SK-N-SH (cell line): ENCODE measurements at regions not wholly inside any gene's neighbourhood (a gene's known extent, or its start where the extent isn't known, plus 50 kb on each side); places are given as distances from the start of the nearest gene placed in this dataset.

Experiments
- CTCF ChIA-PET: fragments of 300-600, 350-600 bp; formaldehyde crosslinking; extraction: SDS; loops from one replicate; lab custom pipeline; 2021; lab: Yijun Ruan, JAX
- POLR2A ChIA-PET: fragments of 350-600 bp; sonication (Branson Sonifier 250); formaldehyde crosslinking; extraction: SDS; loops from one replicate; lab custom pipeline; 2020; ENCODE audit warnings: antibody characterized with exemption, inconsistent platforms; lab: Yijun Ruan, JAX
- DNase-seq: peaks from one replicate; pipeline ENCODE4 v3.0.0; 2012
- H2AFZ ChIP-seq: fragments of 200-600 bp; sonication (generic); 2 replicates; pipeline ENCODE4 v1.8.1; 2016; ENCODE audit warnings: antibody characterized with exemption, mild to moderate bottlenecking, low read depth
- H3F3A ChIP-seq: fragments of 200-600 bp; sonication (generic); replicated peaks from 2 replicates; pipeline ENCODE3; 2016; ENCODE audit warnings: antibody characterized with exemption, mild to moderate bottlenecking; ENCODE audit not compliant: insufficient read depth
- H3K27ac ChIP-seq, 2 experiments: fragments of 200-500 bp in 1 of 2; fragments of 200-600 bp in 1 of 2; sonication (Bioruptor generic) in 1 of 2; sonication (generic), shearing (Covaris generic) in 1 of 2; 2 replicates each; pipeline versions ENCODE4 v1.5.1 to v1.6.1; 2014 to 2016; ENCODE audit warnings: low read depth in 2 of 2, inconsistent platforms in 1 of 2, low read length in 1 of 2, mild to moderate bottlenecking in 1 of 2, mixed read lengths in 1 of 2
- H3K27me3 ChIP-seq: fragments of 200-600 bp; sonication (generic), shearing (Covaris generic); 2 replicates; pipeline ENCODE4 v1.6.1; 2016; ENCODE audit warnings: mixed run types; ENCODE audit not compliant: insufficient read depth
- H3K36me3 ChIP-seq, 2 experiments: fragments of 200-500 bp in 1 of 2; fragments of 200-600 bp in 1 of 2; sonication (Bioruptor generic) in 1 of 2; sonication (generic) in 1 of 2; replicated peaks in 1 of 2; 2 replicates each; pipeline versions ENCODE3 to v1.5.1; 2014 to 2016; ENCODE audit warnings: low read length in 1 of 2, mild to moderate bottlenecking in 1 of 2; ENCODE audit not compliant: insufficient read depth in 2 of 2, control insufficient read depth in 1 of 2
- H3K4me1 ChIP-seq, 2 experiments: fragments of 200-500 bp in 1 of 2; fragments of 200-600 bp in 1 of 2; sonication (Bioruptor generic) in 1 of 2; sonication (generic), shearing (Covaris generic) in 1 of 2; 2 replicates each; pipeline versions ENCODE4 v1.5.1 to v1.6.1; 2014 to 2016; ENCODE audit warnings: low read depth in 1 of 2, low read length in 1 of 2, mixed run types in 1 of 2; ENCODE audit not compliant: insufficient read depth in 2 of 2, control insufficient read depth in 1 of 2
- H3K4me2 ChIP-seq: fragments of 200-600 bp; sonication (generic), shearing (Covaris generic); 2 replicates; pipeline ENCODE4 v1.6.1; 2017; ENCODE audit warnings: mixed run types
- H3K4me3 ChIP-seq, 2 experiments: fragments of 200-500 bp in 1 of 2; fragments of 200-600 bp in 1 of 2; sonication (Bioruptor generic) in 1 of 2; sonication (generic), shearing (Covaris generic) in 1 of 2; 2 replicates each; pipeline versions ENCODE4 v1.5.1 to v1.8.1; 2014 to 2016; ENCODE audit warnings: low read depth in 2 of 2, inconsistent platforms in 1 of 2, low read length in 1 of 2, mild to moderate bottlenecking in 1 of 2, mixed read lengths in 1 of 2, moderate library complexity in 1 of 2
- H3K79me2 ChIP-seq: fragments of 200-600 bp; sonication (generic); 2 replicates; pipeline ENCODE4 v1.8.1; 2017; ENCODE audit warnings: mild to moderate bottlenecking; ENCODE audit not compliant: insufficient read depth
- H3K9ac ChIP-seq: fragments of 200-600 bp; sonication (generic); 2 replicates; pipeline ENCODE4 v1.6.1; 2017; ENCODE audit warnings: mixed run types
- H3K9me2 ChIP-seq: fragments of 200-600 bp; sonication (generic); 2 replicates; pipeline ENCODE4 v1.6.1; 2017; ENCODE audit warnings: mixed run types
- H3K9me3 ChIP-seq: fragments of 200-600 bp; sonication (generic); 2 replicates; pipeline ENCODE4 v1.6.1; 2017; ENCODE audit warnings: mixed run types, mild to moderate bottlenecking, moderate library complexity
- H4K20me1 ChIP-seq: fragments of 200-600 bp; sonication (generic); 2 replicates; pipeline ENCODE4 v1.6.1; 2017; ENCODE audit warnings: mild to moderate bottlenecking, mixed run types; ENCODE audit not compliant: insufficient read depth
- CHD2 ChIP-seq: fragments of 150-350 bp; IDR thresholded peaks from 2 replicates; pipeline ENCODE4 v1.6.1; 2018; ENCODE audit warnings: low read length; ENCODE audit not compliant: partially characterized antibody
- ELF1 ChIP-seq: IDR thresholded peaks from 2 replicates; pipeline ENCODE4 v1.4.0; 2012
- GATA2 ChIP-seq: sonication (generic); formaldehyde crosslinking; IDR thresholded peaks from 2 replicates; pipeline ENCODE4 v1.5.0; 2020; ENCODE audit warnings: mild to moderate bottlenecking, missing genetic modification reagents
- JUND ChIP-seq: IDR thresholded peaks from 2 replicates; pipeline ENCODE4 v1.4.0; 2012
- MEF2A ChIP-seq: IDR thresholded peaks from 2 replicates; pipeline ENCODE4 v1.4.0; 2012; ENCODE audit warnings: low read depth, borderline replicate concordance
- MXI1 ChIP-seq: IDR thresholded peaks from 2 replicates; pipeline ENCODE4 v1.6.1; 2012; ENCODE audit warnings: mild to moderate bottlenecking, low read depth, low read length, improper control_type of control experiment
- NFIC ChIP-seq: IDR thresholded peaks from 2 replicates; pipeline ENCODE4 v1.4.0; 2012; ENCODE audit warnings: borderline replicate concordance
- NRF1 ChIP-seq: IDR thresholded peaks from 2 replicates; pipeline ENCODE4 v1.6.1; 2012; ENCODE audit warnings: low read depth, mild to moderate bottlenecking, low read length
- POLR2AphosphoS5 ChIP-seq: IDR thresholded peaks from 2 replicates; pipeline ENCODE4 v1.6.1; 2012; ENCODE audit warnings: low read depth, low read length
- RAD21 ChIP-seq: IDR thresholded peaks from 2 replicates; pipeline ENCODE4 v1.6.1; 2012; ENCODE audit warnings: mild to moderate bottlenecking, low read length
- RCOR1 ChIP-seq: fragments of 150-350 bp; IDR thresholded peaks from 2 replicates; pipeline ENCODE4 v1.6.1; 2017; ENCODE audit warnings: antibody characterized with exemption, low read length
- RFX5 ChIP-seq: IDR thresholded peaks from 2 replicates; pipeline ENCODE4 v1.6.1; 2012; ENCODE audit warnings: mild to moderate bottlenecking, improper control_type of control experiment, low read length
- SIN3A ChIP-seq: IDR thresholded peaks from 2 replicates; pipeline ENCODE4 v1.6.1; 2012; ENCODE audit warnings: low read depth, mild to moderate bottlenecking, low read length, moderate library complexity, borderline replicate concordance
- SMC3 ChIP-seq: IDR thresholded peaks from 2 replicates; pipeline ENCODE4 v1.6.1; 2012; ENCODE audit warnings: low read depth, low read length, improper control_type of control experiment
- TAF1 ChIP-seq: IDR thresholded peaks from 2 replicates; pipeline ENCODE4 v1.6.1; 2012; ENCODE audit warnings: low read depth, mild to moderate bottlenecking, low read length, moderate library complexity, borderline replicate concordance
- USF2 ChIP-seq: fragments of 150-350 bp; IDR thresholded peaks from 2 replicates; pipeline ENCODE4 v1.6.1; 2017; ENCODE audit warnings: antibody characterized with exemption, low read length, low read depth, borderline replicate concordance
- YY1 ChIP-seq: IDR thresholded peaks from 2 replicates; pipeline ENCODE4 v1.4.0; 2012; ENCODE audit warnings: low read depth, mild to moderate bottlenecking
- WGBS: methylation state at CpG from one replicate; pipeline ENCODE4 v1.1.6; 2017; ENCODE audit warnings: low lambda C conversion rate; 5-methylcytosine and 5-hydroxymethylcytosine counted together
- TF ChIP-seq, protein P1 (sequence below): IDR thresholded peaks from 2 replicates; pipeline ENCODE4 v1.4.0; 2012; ENCODE audit warnings: low read depth, borderline replicate concordance
- TF ChIP-seq, protein P2 (sequence below): fragments of 200-600 bp; sonication (generic); IDR thresholded peaks from 2 replicates; pipeline ENCODE4 v1.6.1; 2017; ENCODE audit warnings: antibody characterized with exemption, mild to moderate bottlenecking, moderate library complexity
- TF ChIP-seq, protein P3 (sequence below): IDR thresholded peaks from 2 replicates; pipeline ENCODE4 v1.6.1; 2012; ENCODE audit warnings: mild to moderate bottlenecking, low read depth, low read length, moderate library complexity

GRCh38 chr12:124718036-124718435 lies 145.6 kb downstream of the SCARB1 start:
- H3K9ac ChIP-seq, result no peak overlapping the region
- no peak for TF ChIP-seq YY1
- TF ChIP-seq TAF1, result no peak
- TF ChIP-seq POLR2AphosphoS5, result no peak
- no peak for TF ChIP-seq MXI1
- no peak for TF ChIP-seq RAD21
- TF ChIP-seq NFIC, result no peak
- TF ChIP-seq NRF1, result no peak
- no peak for TF ChIP-seq ELF1
- TF ChIP-seq, protein P1, sequence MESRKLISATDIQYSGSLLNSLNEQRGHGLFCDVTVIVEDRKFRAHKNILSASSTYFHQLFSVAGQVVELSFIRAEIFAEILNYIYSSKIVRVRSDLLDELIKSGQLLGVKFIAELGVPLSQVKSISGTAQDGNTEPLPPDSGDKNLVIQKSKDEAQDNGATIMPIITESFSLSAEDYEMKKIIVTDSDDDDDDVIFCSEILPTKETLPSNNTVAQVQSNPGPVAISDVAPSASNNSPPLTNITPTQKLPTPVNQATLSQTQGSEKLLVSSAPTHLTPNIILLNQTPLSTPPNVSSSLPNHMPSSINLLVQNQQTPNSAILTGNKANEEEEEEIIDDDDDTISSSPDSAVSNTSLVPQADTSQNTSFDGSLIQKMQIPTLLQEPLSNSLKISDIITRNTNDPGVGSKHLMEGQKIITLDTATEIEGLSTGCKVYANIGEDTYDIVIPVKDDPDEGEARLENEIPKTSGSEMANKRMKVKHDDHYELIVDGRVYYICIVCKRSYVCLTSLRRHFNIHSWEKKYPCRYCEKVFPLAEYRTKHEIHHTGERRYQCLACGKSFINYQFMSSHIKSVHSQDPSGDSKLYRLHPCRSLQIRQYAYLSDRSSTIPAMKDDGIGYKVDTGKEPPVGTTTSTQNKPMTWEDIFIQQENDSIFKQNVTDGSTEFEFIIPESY, result no peak
- no peak for TF ChIP-seq RFX5
- no peak for TF ChIP-seq RCOR1
- TF ChIP-seq, protein P2, sequence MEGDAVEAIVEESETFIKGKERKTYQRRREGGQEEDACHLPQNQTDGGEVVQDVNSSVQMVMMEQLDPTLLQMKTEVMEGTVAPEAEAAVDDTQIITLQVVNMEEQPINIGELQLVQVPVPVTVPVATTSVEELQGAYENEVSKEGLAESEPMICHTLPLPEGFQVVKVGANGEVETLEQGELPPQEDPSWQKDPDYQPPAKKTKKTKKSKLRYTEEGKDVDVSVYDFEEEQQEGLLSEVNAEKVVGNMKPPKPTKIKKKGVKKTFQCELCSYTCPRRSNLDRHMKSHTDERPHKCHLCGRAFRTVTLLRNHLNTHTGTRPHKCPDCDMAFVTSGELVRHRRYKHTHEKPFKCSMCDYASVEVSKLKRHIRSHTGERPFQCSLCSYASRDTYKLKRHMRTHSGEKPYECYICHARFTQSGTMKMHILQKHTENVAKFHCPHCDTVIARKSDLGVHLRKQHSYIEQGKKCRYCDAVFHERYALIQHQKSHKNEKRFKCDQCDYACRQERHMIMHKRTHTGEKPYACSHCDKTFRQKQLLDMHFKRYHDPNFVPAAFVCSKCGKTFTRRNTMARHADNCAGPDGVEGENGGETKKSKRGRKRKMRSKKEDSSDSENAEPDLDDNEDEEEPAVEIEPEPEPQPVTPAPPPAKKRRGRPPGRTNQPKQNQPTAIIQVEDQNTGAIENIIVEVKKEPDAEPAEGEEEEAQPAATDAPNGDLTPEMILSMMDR, result no peak
- no peak for TF ChIP-seq JUND
- no peak for TF ChIP-seq SIN3A
- CTCF ChIA-PET, result no interaction called here
- 90% methylated on average over 14 of the region's 14 CpGs for WGBS
- no peaks in the 10 kb centered on the region for H4K20me1 ChIP-seq
- no peaks in the 10 kb centered on the region for H3K27me3 ChIP-seq
- H3K27ac ChIP-seq, result no peak overlapping the region
- H3K36me3 ChIP-seq, result no peaks in the 10 kb centered on the region
- POLR2A ChIA-PET, result no interaction called here
- peaks cover 16% of the 10 kb centered on the region for H3F3A ChIP-seq
- H3K9me3 ChIP-seq, result no peaks in the 10 kb centered on the region
- no peak overlapping the region for H3K4me3 ChIP-seq
- H3K4me2 ChIP-seq, result no peak overlapping the region
- H2AFZ ChIP-seq, result no peak overlapping the region
- H3K4me1 ChIP-seq, result peaks cover 14 to 47% of the 10 kb centered on the region in 2 experiments; a peak in 3 of 4 replicates
- no peaks in the 10 kb centered on the region for H3K79me2 ChIP-seq
- DNase-seq, result no peak
- no peaks in the 10 kb centered on the region for H3K9me2 ChIP-seq

- Histone ChIP-seq H3K79me2 (no peaks in the 10 kb centered on the region), H3F3A (peaks cover 16% of the 10 kb centered on the region), H3K9me3 (no peaks in the 10 kb centered on the region), H3K4me3 (no peak overlapping the region), H3K36me3 (no peaks in the 10 kb centered on the region), H3K4me1 (peaks cover 14 to 47% of the 10 kb centered on the region in 2 experiments; a peak in 3 of 4 replicates), H4K20me1 (no peaks in the 10 kb centered on the region), H3K27ac (no peak overlapping the region), H3K27me3 (no peaks in the 10 kb centered on the region), H3K9ac (no peak overlapping the region), H3K4me2 (no peak overlapping the region), H3K9me2 (no peaks in the 10 kb centered on the region), H2AFZ (no peak overlapping the region)
- DNase-seq, result no peak
- WGBS, result 98% methylated on average over 4 of the region's 4 CpGs
- CTCF ChIA-PET, result no interaction called here
- POLR2A ChIA-PET, result no interaction called here
- TF ChIP-seq, protein P3, sequence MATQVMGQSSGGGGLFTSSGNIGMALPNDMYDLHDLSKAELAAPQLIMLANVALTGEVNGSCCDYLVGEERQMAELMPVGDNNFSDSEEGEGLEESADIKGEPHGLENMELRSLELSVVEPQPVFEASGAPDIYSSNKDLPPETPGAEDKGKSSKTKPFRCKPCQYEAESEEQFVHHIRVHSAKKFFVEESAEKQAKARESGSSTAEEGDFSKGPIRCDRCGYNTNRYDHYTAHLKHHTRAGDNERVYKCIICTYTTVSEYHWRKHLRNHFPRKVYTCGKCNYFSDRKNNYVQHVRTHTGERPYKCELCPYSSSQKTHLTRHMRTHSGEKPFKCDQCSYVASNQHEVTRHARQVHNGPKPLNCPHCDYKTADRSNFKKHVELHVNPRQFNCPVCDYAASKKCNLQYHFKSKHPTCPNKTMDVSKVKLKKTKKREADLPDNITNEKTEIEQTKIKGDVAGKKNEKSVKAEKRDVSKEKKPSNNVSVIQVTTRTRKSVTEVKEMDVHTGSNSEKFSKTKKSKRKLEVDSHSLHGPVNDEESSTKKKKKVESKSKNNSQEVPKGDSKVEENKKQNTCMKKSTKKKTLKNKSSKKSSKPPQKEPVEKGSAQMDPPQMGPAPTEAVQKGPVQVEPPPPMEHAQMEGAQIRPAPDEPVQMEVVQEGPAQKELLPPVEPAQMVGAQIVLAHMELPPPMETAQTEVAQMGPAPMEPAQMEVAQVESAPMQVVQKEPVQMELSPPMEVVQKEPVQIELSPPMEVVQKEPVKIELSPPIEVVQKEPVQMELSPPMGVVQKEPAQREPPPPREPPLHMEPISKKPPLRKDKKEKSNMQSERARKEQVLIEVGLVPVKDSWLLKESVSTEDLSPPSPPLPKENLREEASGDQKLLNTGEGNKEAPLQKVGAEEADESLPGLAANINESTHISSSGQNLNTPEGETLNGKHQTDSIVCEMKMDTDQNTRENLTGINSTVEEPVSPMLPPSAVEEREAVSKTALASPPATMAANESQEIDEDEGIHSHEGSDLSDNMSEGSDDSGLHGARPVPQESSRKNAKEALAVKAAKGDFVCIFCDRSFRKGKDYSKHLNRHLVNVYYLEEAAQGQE, result no peak
- no peak for TF ChIP-seq ELF1
- no peak for TF ChIP-seq SIN3A
- TF ChIP-seq NFIC, result no peak
- no peak for TF ChIP-seq CHD2
- TF ChIP-seq USF2, result no peak
- TF ChIP-seq MEF2A, result no peak
- no peak for TF ChIP-seq SMC3
- TF ChIP-seq GATA2 (CRISPR knock-in tag), result no peak
- TF ChIP-seq JUND, result no peak
- no peak for TF ChIP-seq TAF1
Measured at GRCh38 chr12:124717318-124717717, 146.3 kb downstream of the SCARB1 start.
